GM12865 (cell line): ENCODE measurements at regions not wholly inside any gene's neighbourhood (a gene's known extent, or its start where the extent isn't known, plus 50 kb on each side); places are given as distances from the start of the nearest gene placed in this dataset.

Experiments
- DNase-seq: peaks from one replicate; pipeline ENCODE4 v3.0.0; 2010; ENCODE audit warnings: low read depth
- H3K4me3 ChIP-seq: 2 replicates; pipeline ENCODE4 v1.5.1; 2011; ENCODE audit warnings: mild to moderate bottlenecking, low read depth, low read length, control low read depth
- TF ChIP-seq, protein P1 (sequence below): IDR thresholded peaks from 2 replicates; pipeline ENCODE4 v1.5.1; 2011; ENCODE audit warnings: low read length, control low read depth, low read depth, inconsistent platforms; ENCODE audit not compliant: insufficient read depth; ENCODE audit errors: missing control alignments

DNA sequence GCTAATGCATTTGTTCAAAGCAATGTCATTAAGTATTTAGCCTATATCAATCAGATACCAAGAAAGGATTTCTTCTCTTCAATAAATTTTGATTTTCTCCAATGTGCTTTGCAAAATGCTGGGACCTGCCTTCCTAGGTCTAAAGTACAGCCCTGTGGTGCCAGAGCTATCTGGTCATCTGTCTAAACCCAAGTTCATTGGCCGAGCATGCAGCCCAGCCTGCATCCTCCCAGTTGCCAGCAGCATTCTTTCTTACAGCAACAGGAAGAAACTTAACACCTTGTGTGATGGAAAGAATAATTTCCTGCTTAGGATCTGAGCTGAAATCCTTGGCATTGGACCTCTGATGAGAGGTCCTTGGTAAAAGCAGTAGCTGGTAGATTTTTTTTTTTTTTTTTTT is 310.0 kb downstream of the RBM26 start:
- H3K4me3 ChIP-seq = no peak overlapping the region
- TF ChIP-seq, protein P1, sequence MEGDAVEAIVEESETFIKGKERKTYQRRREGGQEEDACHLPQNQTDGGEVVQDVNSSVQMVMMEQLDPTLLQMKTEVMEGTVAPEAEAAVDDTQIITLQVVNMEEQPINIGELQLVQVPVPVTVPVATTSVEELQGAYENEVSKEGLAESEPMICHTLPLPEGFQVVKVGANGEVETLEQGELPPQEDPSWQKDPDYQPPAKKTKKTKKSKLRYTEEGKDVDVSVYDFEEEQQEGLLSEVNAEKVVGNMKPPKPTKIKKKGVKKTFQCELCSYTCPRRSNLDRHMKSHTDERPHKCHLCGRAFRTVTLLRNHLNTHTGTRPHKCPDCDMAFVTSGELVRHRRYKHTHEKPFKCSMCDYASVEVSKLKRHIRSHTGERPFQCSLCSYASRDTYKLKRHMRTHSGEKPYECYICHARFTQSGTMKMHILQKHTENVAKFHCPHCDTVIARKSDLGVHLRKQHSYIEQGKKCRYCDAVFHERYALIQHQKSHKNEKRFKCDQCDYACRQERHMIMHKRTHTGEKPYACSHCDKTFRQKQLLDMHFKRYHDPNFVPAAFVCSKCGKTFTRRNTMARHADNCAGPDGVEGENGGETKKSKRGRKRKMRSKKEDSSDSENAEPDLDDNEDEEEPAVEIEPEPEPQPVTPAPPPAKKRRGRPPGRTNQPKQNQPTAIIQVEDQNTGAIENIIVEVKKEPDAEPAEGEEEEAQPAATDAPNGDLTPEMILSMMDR = no peak
- DNase-seq = no peak

DNA sequence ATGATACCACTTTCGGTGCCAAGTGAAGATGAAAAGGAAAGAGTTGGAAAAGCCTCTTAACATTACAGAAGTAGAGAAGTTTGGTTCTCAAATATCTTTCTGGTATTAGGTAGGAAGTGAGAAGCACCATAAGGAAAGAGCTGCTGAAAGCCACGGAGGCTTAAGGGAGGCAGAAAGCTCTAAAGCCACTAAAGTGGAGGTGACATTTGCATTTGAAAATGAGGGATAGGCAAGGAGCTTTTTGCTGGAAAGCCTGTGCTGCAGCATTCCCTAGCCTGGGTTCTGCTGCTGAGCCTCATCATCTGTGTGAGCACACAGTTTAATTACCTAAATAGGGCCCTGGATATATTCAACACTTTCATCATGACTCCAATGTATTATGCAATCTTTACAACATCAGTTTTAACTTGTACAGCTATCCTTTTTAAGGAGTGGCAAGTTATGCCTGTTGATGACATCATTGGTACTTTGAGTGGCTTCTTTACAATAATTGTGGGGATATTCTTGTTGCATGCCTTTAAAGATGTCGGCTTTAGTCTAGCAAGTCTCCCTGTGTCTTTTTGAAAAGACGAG is 315.4 kb downstream of the RBM26 start:
- no peak for DNase-seq
- H3K4me3 ChIP-seq = no peak overlapping the region
- TF ChIP-seq, protein P1 = no peak

DNA sequence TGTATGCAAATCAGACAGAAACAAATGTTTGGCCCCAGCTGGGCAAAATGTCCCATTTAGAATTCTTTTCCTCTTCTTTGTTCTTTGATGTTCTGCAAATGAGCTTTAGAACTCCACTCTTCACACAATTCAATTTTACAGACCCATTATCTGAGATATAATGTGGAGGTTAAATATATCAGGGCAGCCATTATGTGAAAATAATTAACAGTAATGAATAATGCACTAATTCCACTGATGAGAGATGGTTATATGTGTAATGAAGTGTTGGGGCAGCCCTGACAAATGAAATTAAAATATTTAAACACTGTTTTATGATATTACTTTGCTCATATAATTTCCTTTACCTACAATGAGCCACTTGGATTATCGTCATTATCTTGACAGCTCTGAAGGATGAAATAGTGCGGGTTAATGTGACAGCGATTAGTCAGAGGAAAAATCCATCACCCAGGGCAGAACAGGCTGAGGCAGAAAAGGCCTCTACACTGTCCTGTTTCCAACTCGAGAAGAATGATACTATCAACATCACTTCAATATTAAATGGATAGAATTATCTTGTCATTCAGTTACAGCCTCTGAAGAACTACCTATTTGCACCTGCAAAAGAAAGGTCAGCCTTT is 321.1 kb downstream of the RBM26 start:
- DNase-seq = no peak
- TF ChIP-seq, protein P1 = no peak
- no peak overlapping the region for H3K4me3 ChIP-seq

DNA sequence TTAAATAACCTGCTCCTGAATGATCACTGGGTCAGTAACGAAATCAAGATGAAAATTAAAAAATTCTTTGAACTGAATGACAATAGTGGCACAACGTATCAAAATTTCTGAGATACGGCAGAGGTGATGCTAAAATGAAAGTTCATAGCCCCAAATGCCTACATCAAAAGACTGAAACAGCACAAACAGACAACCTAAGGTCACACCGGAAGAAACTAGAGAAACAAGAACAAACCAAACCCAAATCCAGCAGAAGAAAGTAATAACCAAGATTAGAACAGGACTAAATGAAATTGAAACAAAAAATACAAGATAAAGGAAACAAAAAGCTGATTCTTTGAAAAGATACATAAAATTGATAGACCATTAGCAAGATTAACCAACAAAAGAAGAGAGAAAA is 324.1 kb downstream of the RBM26 start:
- TF ChIP-seq, protein P1 = no peak
- no peak for DNase-seq
- H3K4me3 ChIP-seq = no peak overlapping the region

DNA sequence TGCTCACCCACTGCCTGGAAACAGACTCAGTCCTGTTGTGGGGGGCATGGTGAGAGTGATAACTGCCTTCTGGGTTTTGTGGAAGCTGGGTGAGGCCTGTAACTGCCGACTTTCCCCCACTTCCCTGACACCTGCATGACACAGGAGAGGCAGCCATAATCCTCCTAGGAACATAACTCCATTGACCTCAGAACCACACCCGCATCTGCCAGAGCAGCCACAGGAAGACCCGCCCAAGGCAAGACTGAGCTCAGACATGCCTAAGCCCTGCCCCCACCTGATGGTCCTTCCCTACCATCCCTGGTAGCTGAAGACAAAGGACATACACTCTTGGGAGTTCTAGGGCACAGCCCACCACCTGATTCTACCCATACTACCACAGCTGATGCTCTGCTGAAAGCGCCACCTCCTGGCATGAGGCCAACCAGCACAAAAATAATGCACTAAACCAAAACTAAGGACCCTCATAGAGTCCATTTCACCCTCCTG is 326.7 kb downstream of the RBM26 start:
- TF ChIP-seq, protein P1 = no peak
- no peak for DNase-seq
- no peak overlapping the region for H3K4me3 ChIP-seq

DNA sequence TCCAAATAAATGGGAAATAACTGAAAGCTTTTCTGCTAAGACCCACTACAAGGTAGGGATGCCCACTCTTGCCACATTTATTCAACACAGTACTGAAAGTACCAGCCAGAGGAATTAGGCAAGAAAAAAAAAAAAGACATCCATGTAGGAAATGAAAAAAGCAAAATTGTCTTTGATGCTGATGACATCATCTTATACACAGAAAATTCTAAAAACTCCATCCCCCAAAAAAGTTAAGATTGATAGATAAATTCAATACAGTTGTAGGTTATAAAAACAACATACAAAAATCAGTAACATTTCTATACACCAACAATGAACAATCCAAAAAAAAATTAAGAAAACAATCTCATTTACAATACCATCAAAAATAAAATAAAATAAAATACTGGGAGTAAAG is 330.4 kb downstream of the RBM26 start:
- TF ChIP-seq, protein P1 = no peak
- DNase-seq = no peak
- H3K4me3 ChIP-seq = no peak overlapping the region
